GM23338 (cell line): ENCODE measurements at regions not wholly inside any gene's neighbourhood (a gene's known extent, or its start where the extent isn't known, plus 50 kb on each side); places are given as distances from the start of the nearest gene placed in this dataset.

Experiments
- ATAC-seq: fragments of 200-7000 bp; cut with Tn5 transposase; 3 replicates; pipeline ENCODE4 v1.9.1; 2020
- DNase-seq: peaks from one replicate; pipeline ENCODE4 v3.0.0-alpha.2; 2015; ENCODE audit warnings: low spot score
- H2AFZ ChIP-seq: fragments of 200-600 bp; sonication (generic); 2 replicates; pipeline ENCODE4 v1.8.0; 2016; ENCODE audit warnings: antibody characterized with exemption, mild to moderate bottlenecking, moderate library complexity
- H3F3A ChIP-seq: fragments of 200-600 bp; sonication (generic); replicated peaks from 2 replicates; pipeline ENCODE4 v1.8.0; 2017; ENCODE audit warnings: antibody characterized with exemption, mixed run types, low read depth
- H3K27ac ChIP-seq: fragments of 200-600 bp; sonication (generic); 2 replicates; pipeline ENCODE4 v1.6.1; 2016; ENCODE audit warnings: low read depth
- H3K27me3 ChIP-seq: fragments of 200-600 bp; sonication (generic); 2 replicates; pipeline ENCODE4 v1.8.0; 2016; ENCODE audit warnings: mild to moderate bottlenecking, mixed run types, moderate library complexity; ENCODE audit not compliant: insufficient read depth
- H3K36me3 ChIP-seq: fragments of 200-600 bp; sonication (generic); 2 replicates; pipeline ENCODE4 v1.8.0; 2016; ENCODE audit warnings: mild to moderate bottlenecking; ENCODE audit not compliant: insufficient read depth
- H3K4me1 ChIP-seq: fragments of 200-600 bp; sonication (generic); 2 replicates; pipeline ENCODE4 v1.8.0; 2016; ENCODE audit warnings: mild to moderate bottlenecking, moderate library complexity; ENCODE audit not compliant: insufficient read depth
- H3K4me2 ChIP-seq: fragments of 200-600 bp; sonication (generic); 2 replicates; pipeline ENCODE4 v1.7.1; 2017; ENCODE audit warnings: mixed run types
- H3K4me3 ChIP-seq: fragments of 200-600 bp; sonication (generic); 2 replicates; pipeline ENCODE4 v1.6.1; 2016; ENCODE audit warnings: mixed run types
- H3K79me2 ChIP-seq: fragments of 200-600 bp; sonication (generic); replicated peaks from 2 replicates; pipeline ENCODE4 v1.8.0; 2017; ENCODE audit warnings: mild to moderate bottlenecking; ENCODE audit not compliant: insufficient read depth
- H3K9me2 ChIP-seq: fragments of 200-600 bp; sonication (generic); 2 replicates; pipeline ENCODE4 v1.8.0; 2017; ENCODE audit not compliant: insufficient read depth
- H4K20me1 ChIP-seq: fragments of 200-600 bp; sonication (generic); replicated peaks from 2 replicates; pipeline ENCODE4 v1.8.0; 2017; ENCODE audit warnings: mild to moderate bottlenecking; ENCODE audit not compliant: insufficient read depth
- H3K27ac Mint-ChIP-seq: 2 replicates; pipeline ENCODE4 v1.8.0; 2020; ENCODE audit warnings: inconsistent platforms, mild to moderate bottlenecking, moderate library complexity, mixed read lengths
- H3K27me3 Mint-ChIP-seq: 3 replicates; pipeline ENCODE4 v1.8.0; 2022; ENCODE audit warnings: low read depth, mild to moderate bottlenecking, moderate library complexity, mixed read lengths, inconsistent platforms; ENCODE audit not compliant: insufficient read depth, poor library complexity
- H3K36me3 Mint-ChIP-seq: 3 replicates; pipeline ENCODE4 v1.8.0; 2021; ENCODE audit warnings: low read depth, mild to moderate bottlenecking, inconsistent platforms, moderate library complexity, mixed read lengths
- H3K4me1 Mint-ChIP-seq: 3 replicates; pipeline ENCODE4 v1.8.0; 2020; ENCODE audit warnings: mild to moderate bottlenecking, inconsistent platforms, mixed read lengths
- H3K4me3 Mint-ChIP-seq: 3 replicates; pipeline ENCODE4 v1.8.0; 2021; ENCODE audit warnings: moderate library complexity, mild to moderate bottlenecking, inconsistent platforms, mixed read lengths
- H3K9me3 Mint-ChIP-seq: 3 replicates; pipeline ENCODE4 v1.8.0; 2020; ENCODE audit warnings: moderate library complexity, mild to moderate bottlenecking, inconsistent platforms, mixed read lengths
- EZH2 ChIP-seq: fragments of 200-600 bp; sonication (generic); IDR thresholded peaks from one replicate; pipeline ENCODE4 v1.8.0; 2017; ENCODE audit warnings: antibody characterized with exemption, mild to moderate bottlenecking, low read depth; ENCODE audit not compliant: unreplicated experiment
- EZH2phosphoT487 ChIP-seq: fragments of 200-600 bp; sonication (generic); IDR thresholded peaks from one replicate; pipeline ENCODE4 v1.8.1; 2018; ENCODE audit warnings: antibody characterized with exemption; ENCODE audit not compliant: unreplicated experiment
- ZNF331 ChIP-seq: fragments of 250-450 bp; sonication (Bioruptor Pico); IDR thresholded peaks from 2 replicates; pipeline ENCODE4 v1.5.0; 2020; ENCODE audit warnings: low read depth, mild to moderate bottlenecking, moderate library complexity
- TF ChIP-seq, protein P1 (sequence below): IDR thresholded peaks from 2 replicates; pipeline ENCODE4 v1.6.1; 2016; ENCODE audit warnings: antibody characterized with exemption
- TF ChIP-seq, protein P2 (sequence below): fragments of 250-450 bp; sonication (Bioruptor Pico); IDR thresholded peaks from 2 replicates; pipeline ENCODE4 v1.5.0; 2020; ENCODE audit warnings: mild to moderate bottlenecking, moderate library complexity

DNA sequence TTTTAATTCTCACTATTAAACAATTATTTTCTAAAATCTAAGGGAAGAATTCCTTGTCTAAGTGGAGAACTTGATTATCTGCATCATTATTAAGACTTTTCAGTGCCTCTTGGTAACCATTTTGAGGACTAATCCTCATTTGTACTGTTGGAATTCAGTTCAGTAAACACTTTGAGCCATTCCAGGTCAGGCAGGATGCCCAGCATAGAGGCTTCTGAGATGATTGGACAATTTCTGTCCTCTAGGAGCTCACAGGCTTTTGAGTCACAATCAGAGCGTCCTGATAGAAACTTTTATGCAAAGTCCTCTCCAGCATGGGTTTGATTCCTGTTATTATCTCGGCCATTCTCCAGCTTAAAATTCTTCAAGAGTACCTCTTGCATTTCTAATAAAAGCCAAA, 1304.6 kb downstream of the EPHA7 start:
- Mint-ChIP-seq H3K4me3 (no peak overlapping the region), H3K27me3 (no peaks in the 10 kb centered on the region), H3K27ac (no peak overlapping the region), H3K4me1 (peaks cover 20% of the 10 kb centered on the region), H3K9me3 (no peaks in the 10 kb centered on the region), H3K36me3 (no peaks in the 10 kb centered on the region)
- Histone ChIP-seq H3K4me3 (no peak overlapping the region), H3K4me1 (no peaks in the 10 kb centered on the region), H3K27me3 (no peaks in the 10 kb centered on the region), H3K27ac (no peak overlapping the region), H3K36me3 (no peaks in the 10 kb centered on the region), H2AFZ (no peak overlapping the region), H3F3A (no peaks in the 10 kb centered on the region), H3K79me2 (no peaks in the 10 kb centered on the region), H3K4me2 (no peak overlapping the region), H4K20me1 (no peaks in the 10 kb centered on the region), H3K9me2 (no peaks in the 10 kb centered on the region)
- TF ChIP-seq EZH2phosphoT487 (no peak), ZNF331 (no peak), EZH2 (no peak)
- TF ChIP-seq, protein P1, sequence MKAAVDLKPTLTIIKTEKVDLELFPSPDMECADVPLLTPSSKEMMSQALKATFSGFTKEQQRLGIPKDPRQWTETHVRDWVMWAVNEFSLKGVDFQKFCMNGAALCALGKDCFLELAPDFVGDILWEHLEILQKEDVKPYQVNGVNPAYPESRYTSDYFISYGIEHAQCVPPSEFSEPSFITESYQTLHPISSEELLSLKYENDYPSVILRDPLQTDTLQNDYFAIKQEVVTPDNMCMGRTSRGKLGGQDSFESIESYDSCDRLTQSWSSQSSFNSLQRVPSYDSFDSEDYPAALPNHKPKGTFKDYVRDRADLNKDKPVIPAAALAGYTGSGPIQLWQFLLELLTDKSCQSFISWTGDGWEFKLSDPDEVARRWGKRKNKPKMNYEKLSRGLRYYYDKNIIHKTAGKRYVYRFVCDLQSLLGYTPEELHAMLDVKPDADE, result no peak
- TF ChIP-seq, protein P2, sequence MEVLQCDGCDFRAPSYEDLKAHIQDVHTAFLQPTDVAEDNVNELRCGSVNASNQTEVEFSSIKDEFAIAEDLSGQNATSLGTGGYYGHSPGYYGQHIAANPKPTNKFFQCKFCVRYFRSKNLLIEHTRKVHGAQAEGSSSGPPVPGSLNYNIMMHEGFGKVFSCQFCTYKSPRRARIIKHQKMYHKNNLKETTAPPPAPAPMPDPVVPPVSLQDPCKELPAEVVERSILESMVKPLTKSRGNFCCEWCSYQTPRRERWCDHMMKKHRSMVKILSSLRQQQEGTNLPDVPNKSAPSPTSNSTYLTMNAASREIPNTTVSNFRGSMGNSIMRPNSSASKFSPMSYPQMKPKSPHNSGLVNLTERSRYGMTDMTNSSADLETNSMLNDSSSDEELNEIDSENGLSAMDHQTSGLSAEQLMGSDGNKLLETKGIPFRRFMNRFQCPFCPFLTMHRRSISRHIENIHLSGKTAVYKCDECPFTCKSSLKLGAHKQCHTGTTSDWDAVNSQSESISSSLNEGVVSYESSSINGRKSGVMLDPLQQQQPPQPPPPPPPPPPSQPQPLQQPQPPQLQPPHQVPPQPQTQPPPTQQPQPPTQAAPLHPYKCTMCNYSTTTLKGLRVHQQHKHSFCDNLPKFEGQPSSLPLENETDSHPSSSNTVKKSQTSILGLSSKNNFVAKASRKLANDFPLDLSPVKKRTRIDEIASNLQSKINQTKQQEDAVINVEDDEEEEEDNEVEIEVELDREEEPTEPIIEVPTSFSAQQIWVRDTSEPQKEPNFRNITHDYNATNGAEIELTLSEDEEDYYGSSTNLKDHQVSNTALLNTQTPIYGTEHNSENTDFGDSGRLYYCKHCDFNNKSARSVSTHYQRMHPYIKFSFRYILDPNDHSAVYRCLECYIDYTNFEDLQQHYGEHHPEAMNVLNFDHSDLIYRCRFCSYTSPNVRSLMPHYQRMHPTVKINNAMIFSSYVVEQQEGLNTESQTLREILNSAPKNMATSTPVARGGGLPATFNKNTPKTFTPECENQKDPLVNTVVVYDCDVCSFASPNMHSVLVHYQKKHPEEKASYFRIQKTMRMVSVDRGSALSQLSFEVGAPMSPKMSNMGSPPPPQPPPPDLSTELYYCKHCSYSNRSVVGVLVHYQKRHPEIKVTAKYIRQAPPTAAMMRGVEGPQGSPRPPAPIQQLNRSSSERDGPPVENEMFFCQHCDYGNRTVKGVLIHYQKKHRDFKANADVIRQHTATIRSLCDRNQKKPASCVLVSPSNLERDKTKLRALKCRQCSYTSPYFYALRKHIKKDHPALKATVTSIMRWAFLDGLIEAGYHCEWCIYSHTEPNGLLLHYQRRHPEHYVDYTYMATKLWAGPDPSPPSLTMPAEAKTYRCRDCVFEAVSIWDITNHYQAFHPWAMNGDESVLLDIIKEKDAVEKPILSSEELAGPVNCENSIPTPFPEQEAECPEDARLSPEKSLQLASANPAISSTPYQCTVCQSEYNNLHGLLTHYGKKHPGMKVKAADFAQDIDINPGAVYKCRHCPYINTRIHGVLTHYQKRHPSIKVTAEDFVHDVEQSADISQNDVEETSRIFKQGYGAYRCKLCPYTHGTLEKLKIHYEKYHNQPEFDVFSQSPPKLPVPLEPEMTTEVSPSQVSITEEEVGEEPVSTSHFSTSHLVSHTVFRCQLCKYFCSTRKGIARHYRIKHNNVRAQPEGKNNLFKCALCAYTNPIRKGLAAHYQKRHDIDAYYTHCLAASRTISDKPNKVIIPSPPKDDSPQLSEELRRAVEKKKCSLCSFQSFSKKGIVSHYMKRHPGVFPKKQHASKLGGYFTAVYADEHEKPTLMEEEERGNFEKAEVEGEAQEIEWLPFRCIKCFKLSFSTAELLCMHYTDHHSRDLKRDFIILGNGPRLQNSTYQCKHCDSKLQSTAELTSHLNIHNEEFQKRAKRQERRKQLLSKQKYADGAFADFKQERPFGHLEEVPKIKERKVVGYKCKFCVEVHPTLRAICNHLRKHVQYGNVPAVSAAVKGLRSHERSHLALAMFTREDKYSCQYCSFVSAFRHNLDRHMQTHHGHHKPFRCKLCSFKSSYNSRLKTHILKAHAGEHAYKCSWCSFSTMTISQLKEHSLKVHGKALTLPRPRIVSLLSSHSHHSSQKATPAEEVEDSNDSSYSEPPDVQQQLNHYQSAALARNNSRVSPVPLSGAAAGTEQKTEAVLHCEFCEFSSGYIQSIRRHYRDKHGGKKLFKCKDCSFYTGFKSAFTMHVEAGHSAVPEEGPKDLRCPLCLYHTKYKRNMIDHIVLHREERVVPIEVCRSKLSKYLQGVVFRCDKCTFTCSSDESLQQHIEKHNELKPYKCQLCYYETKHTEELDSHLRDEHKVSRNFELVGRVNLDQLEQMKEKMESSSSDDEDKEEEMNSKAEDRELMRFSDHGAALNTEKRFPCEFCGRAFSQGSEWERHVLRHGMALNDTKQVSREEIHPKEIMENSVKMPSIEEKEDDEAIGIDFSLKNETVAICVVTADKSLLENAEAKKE (CRISPR knock-in tag), result no peak
- no peak for ATAC-seq
- no peak for DNase-seq
